ENCODE measurements at regions not wholly inside any gene's neighbourhood (a gene's known extent, or its start where the extent isn't known, plus 50 kb on each side); places are given as distances from the start of the nearest gene placed in this dataset.

- H3K4me1 ChIP-seq (ENCODE audit: insufficient read depth, low read length), result no peaks in the 10 kb centered on the region
- no peak overlapping the region for H3K9ac ChIP-seq (ENCODE audit: low read length)
- no peaks in the 10 kb centered on the region for H3K36me3 ChIP-seq (ENCODE audit: insufficient read depth, low read length)
- no peak overlapping the region for H3K27ac ChIP-seq (ENCODE audit: low read depth, low read length)
- peaks cover 0 to 7% of the 10 kb centered on the region in 2 donors for H3K27me3 ChIP-seq (ENCODE audit: control insufficient read depth in 1 of 2, insufficient read depth in 2 of 2, low read length in 2 of 2)
- H3K9me3 ChIP-seq (ENCODE audit: low read length), result no peaks in the 10 kb centered on the region
- H3K4me3 ChIP-seq (ENCODE audit: low read depth in 1 of 2, low read length in 2 of 2), result no peak overlapping the region
These were observed 813.2 kb downstream of the BRD1 start for GRCh38 chr22:49014227-49015201.

- Histone ChIP-seq H3K27me3 (ENCODE audit: control insufficient read depth in 1 of 2, insufficient read depth in 2 of 2, low read length in 2 of 2) (peaks cover 0 to 7% of the 10 kb centered on the region in 2 donors), H3K27ac (ENCODE audit: low read depth, low read length) (no peak overlapping the region), H3K9me3 (ENCODE audit: low read length) (no peaks in the 10 kb centered on the region), H3K4me3 (ENCODE audit: low read depth in 1 of 2, low read length in 2 of 2) (no peak overlapping the region), H3K36me3 (ENCODE audit: insufficient read depth, low read length) (no peaks in the 10 kb centered on the region), H3K4me1 (ENCODE audit: insufficient read depth, low read length) (no peaks in the 10 kb centered on the region), H3K9ac (ENCODE audit: low read length) (no peak overlapping the region)
These were observed 814.0 kb downstream of the BRD1 start for GRCh38 chr22:49013707-49014106.

GRCh38 chr22:49012712-49013395 lies 814.8 kb downstream of the BRD1 start:
- H3K27ac ChIP-seq (ENCODE audit: low read depth, low read length), result no peak overlapping the region
- H3K36me3 ChIP-seq (ENCODE audit: insufficient read depth, low read length), result no peaks in the 10 kb centered on the region
- peaks cover 0 to 7% of the 10 kb centered on the region in 2 donors for H3K27me3 ChIP-seq (ENCODE audit: control insufficient read depth in 1 of 2, insufficient read depth in 2 of 2, low read length in 2 of 2)
- no peaks in the 10 kb centered on the region for H3K4me1 ChIP-seq (ENCODE audit: insufficient read depth, low read length)
- no peak overlapping the region for H3K4me3 ChIP-seq (ENCODE audit: low read depth in 1 of 2, low read length in 2 of 2)
- no peak overlapping the region for H3K9ac ChIP-seq (ENCODE audit: low read length)
- H3K9me3 ChIP-seq (ENCODE audit: low read length), result no peaks in the 10 kb centered on the region

GRCh38 chr22:49011769-49012648 lies 815.7 kb downstream of the BRD1 start:
- Histone ChIP-seq H3K27ac (ENCODE audit: low read depth, low read length) (no peak overlapping the region), H3K9ac (ENCODE audit: low read length) (no peak overlapping the region), H3K27me3 (ENCODE audit: control insufficient read depth in 1 of 2, insufficient read depth in 2 of 2, low read length in 2 of 2) (peaks cover 0 to 7% of the 10 kb centered on the region in 2 donors), H3K9me3 (ENCODE audit: low read length) (no peaks in the 10 kb centered on the region), H3K36me3 (ENCODE audit: insufficient read depth, low read length) (no peaks in the 10 kb centered on the region), H3K4me3 (ENCODE audit: low read depth in 1 of 2, low read length in 2 of 2) (no peak overlapping the region), H3K4me1 (ENCODE audit: insufficient read depth, low read length) (no peaks in the 10 kb centered on the region)

- Histone ChIP-seq H3K4me1 (ENCODE audit: insufficient read depth, low read length) (no peaks in the 10 kb centered on the region), H3K27me3 (ENCODE audit: control insufficient read depth in 1 of 2, insufficient read depth in 2 of 2, low read length in 2 of 2) (peaks cover 0 to 7% of the 10 kb centered on the region in 2 donors), H3K4me3 (ENCODE audit: low read depth in 1 of 2, low read length in 2 of 2) (no peak overlapping the region), H3K27ac (ENCODE audit: low read depth, low read length) (no peak overlapping the region), H3K36me3 (ENCODE audit: insufficient read depth, low read length) (no peaks in the 10 kb centered on the region), H3K9me3 (ENCODE audit: low read length) (no peaks in the 10 kb centered on the region), H3K9ac (ENCODE audit: low read length) (no peak overlapping the region)
These were observed 816.3 kb downstream of the BRD1 start for GRCh38 chr22:49011379-49011768.

GRCh38 chr22:49010901-49011300 lies 816.8 kb downstream of the BRD1 start:
- Histone ChIP-seq H3K9ac (ENCODE audit: low read length) (no peak overlapping the region), H3K4me1 (ENCODE audit: insufficient read depth, low read length) (no peaks in the 10 kb centered on the region), H3K27ac (ENCODE audit: low read depth, low read length) (no peak overlapping the region), H3K27me3 (ENCODE audit: control insufficient read depth in 1 of 2, insufficient read depth in 2 of 2, low read length in 2 of 2) (peaks cover 0 to 7% of the 10 kb centered on the region in 2 donors), H3K9me3 (ENCODE audit: low read length) (no peaks in the 10 kb centered on the region), H3K36me3 (ENCODE audit: insufficient read depth, low read length) (no peaks in the 10 kb centered on the region), H3K4me3 (ENCODE audit: low read depth in 1 of 2, low read length in 2 of 2) (no peak overlapping the region)

GRCh38 chr22:49010070-49010863 lies 817.4 kb downstream of the BRD1 start:
- Histone ChIP-seq H3K4me1 (ENCODE audit: insufficient read depth, low read length) (no peaks in the 10 kb centered on the region), H3K36me3 (ENCODE audit: insufficient read depth, low read length) (no peaks in the 10 kb centered on the region), H3K9ac (ENCODE audit: low read length) (no peak overlapping the region), H3K9me3 (ENCODE audit: low read length) (no peaks in the 10 kb centered on the region), H3K27me3 (ENCODE audit: control insufficient read depth in 1 of 2, insufficient read depth in 2 of 2, low read length in 2 of 2) (peaks cover 0 to 7% of the 10 kb centered on the region in 2 donors), H3K27ac (ENCODE audit: low read depth, low read length) (no peak overlapping the region), H3K4me3 (ENCODE audit: low read depth in 1 of 2, low read length in 2 of 2) (no peak overlapping the region)

GRCh38 chr22:49009359-49010063 lies 818.2 kb downstream of the BRD1 start:
- peaks cover 0 to 7% of the 10 kb centered on the region in 2 donors for H3K27me3 ChIP-seq (ENCODE audit: control insufficient read depth in 1 of 2, insufficient read depth in 2 of 2, low read length in 2 of 2)
- H3K9me3 ChIP-seq (ENCODE audit: low read length), result no peaks in the 10 kb centered on the region
- H3K9ac ChIP-seq (ENCODE audit: low read length), result no peak overlapping the region
- no peak overlapping the region for H3K27ac ChIP-seq (ENCODE audit: low read depth, low read length)
- H3K4me1 ChIP-seq (ENCODE audit: insufficient read depth, low read length), result no peaks in the 10 kb centered on the region
- no peaks in the 10 kb centered on the region for H3K36me3 ChIP-seq (ENCODE audit: insufficient read depth, low read length)
- no peak overlapping the region for H3K4me3 ChIP-seq (ENCODE audit: low read depth in 1 of 2, low read length in 2 of 2)

- Histone ChIP-seq H3K4me3 (ENCODE audit: low read depth in 1 of 2, low read length in 2 of 2) (no peak overlapping the region), H3K36me3 (ENCODE audit: insufficient read depth, low read length) (no peaks in the 10 kb centered on the region), H3K27ac (ENCODE audit: low read depth, low read length) (no peak overlapping the region)
These were observed 818.9 kb downstream of the BRD1 start for GRCh38 chr22:49008682-49009235.

More at GRCh38 chr22:49008682-49009235, 818.9 kb downstream of the BRD1 start:
- H3K4me1 ChIP-seq (ENCODE audit: insufficient read depth, low read length), result no peaks in the 10 kb centered on the region
- no peak overlapping the region for H3K9ac ChIP-seq (ENCODE audit: low read length)
- peaks cover 0 to 7% of the 10 kb centered on the region in 2 donors for H3K27me3 ChIP-seq (ENCODE audit: control insufficient read depth in 1 of 2, insufficient read depth in 2 of 2, low read length in 2 of 2)
- H3K9me3 ChIP-seq (ENCODE audit: low read length), result no peaks in the 10 kb centered on the region
